ENCODE measurements at regions not wholly inside any gene's neighbourhood (a gene's known extent, or its start where the extent isn't known, plus 50 kb on each side); places are given as distances from the start of the nearest gene placed in this dataset.

DNA sequence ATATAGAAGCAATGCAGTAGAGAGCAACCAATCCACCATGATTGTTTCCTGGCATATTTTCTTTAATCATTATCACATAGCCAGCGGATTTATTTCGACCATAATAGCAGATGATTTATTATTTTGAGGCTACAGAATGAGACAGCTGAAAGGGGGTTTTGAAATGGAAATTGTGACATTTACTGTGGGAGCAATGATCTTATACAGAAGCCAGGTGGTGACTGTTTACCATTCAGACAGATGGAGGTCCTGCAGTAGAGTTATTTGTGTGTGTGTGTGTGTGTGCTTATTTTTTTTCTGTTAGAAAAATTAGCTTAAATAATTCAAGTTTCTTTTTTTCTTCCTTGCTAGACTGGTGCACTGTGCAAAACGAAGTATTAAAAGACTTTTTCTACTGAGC lies 1784.5 kb downstream of the MRPL39 start:
- no peaks in the 10 kb centered on the region for H4K20me1 ChIP-seq (ENCODE audit: control insufficient read depth, extremely low read depth, insufficient read depth, low read length)
- H3K9ac ChIP-seq (ENCODE audit: control insufficient read depth, extremely low read depth, insufficient read depth, low read length): no peak overlapping the region
- no peaks in the 10 kb centered on the region for H3K79me2 ChIP-seq (ENCODE audit: control insufficient read depth, insufficient read depth, low read length)
- DNase-seq (ENCODE audit: low read depth, low spot score) (no peak), FAIRE-seq (no peak)
- no peaks in the 10 kb centered on the region for H3K36me3 ChIP-seq (ENCODE audit: control insufficient read depth in 2 of 2, extremely low read depth in 1 of 2, insufficient read depth in 2 of 2, low read length in 2 of 2)
- no peaks in the 10 kb centered on the region for H3K9me3 ChIP-seq (ENCODE audit: control insufficient read depth, low read depth, low read length)
- no peak overlapping the region for H3K4me2 ChIP-seq (ENCODE audit: control insufficient read depth, extremely low read depth, insufficient read depth, low read depth, low read length)
- H3K4me3 ChIP-seq (ENCODE audit: control insufficient read depth in 2 of 3, extremely low read depth in 1 of 3, insufficient read depth in 2 of 3, low read depth in 1 of 3, low read length in 3 of 3): no peak overlapping the region
- no peak overlapping the region for H2AFZ ChIP-seq (ENCODE audit: control insufficient read depth, low read length)
- H3K27ac ChIP-seq (ENCODE audit: control insufficient read depth, insufficient read depth, low read length): no peak overlapping the region
- no peaks in the 10 kb centered on the region for H3K4me1 ChIP-seq (ENCODE audit: control insufficient read depth, extremely low read depth, insufficient read depth, low read length)
- no peaks in the 10 kb centered on the region for H3K27me3 ChIP-seq (ENCODE audit: control insufficient read depth, extremely low read depth, insufficient read depth, low read length)
- dilution Hi-C loops (cut with MboI; ENCODE audit: extremely low pct_ligation_motif_present, low sequenced_read_pairs): no loop called here
- TF ChIP-seq, protein P1, sequence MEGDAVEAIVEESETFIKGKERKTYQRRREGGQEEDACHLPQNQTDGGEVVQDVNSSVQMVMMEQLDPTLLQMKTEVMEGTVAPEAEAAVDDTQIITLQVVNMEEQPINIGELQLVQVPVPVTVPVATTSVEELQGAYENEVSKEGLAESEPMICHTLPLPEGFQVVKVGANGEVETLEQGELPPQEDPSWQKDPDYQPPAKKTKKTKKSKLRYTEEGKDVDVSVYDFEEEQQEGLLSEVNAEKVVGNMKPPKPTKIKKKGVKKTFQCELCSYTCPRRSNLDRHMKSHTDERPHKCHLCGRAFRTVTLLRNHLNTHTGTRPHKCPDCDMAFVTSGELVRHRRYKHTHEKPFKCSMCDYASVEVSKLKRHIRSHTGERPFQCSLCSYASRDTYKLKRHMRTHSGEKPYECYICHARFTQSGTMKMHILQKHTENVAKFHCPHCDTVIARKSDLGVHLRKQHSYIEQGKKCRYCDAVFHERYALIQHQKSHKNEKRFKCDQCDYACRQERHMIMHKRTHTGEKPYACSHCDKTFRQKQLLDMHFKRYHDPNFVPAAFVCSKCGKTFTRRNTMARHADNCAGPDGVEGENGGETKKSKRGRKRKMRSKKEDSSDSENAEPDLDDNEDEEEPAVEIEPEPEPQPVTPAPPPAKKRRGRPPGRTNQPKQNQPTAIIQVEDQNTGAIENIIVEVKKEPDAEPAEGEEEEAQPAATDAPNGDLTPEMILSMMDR (optimal IDR thresholded peaks at IDR 0.05 in 1 of 3, IDR thresholded peaks at IDR 0.05 in 1 of 3, conservative IDR thresholded peaks at IDR 0.05 in 1 of 3; ENCODE audit: extremely low read depth in 1 of 3, insufficient read depth in 2 of 3, low read length in 3 of 3): no peak
- TF ChIP-seq EZH2 (IDR thresholded peaks at IDR 0.05; ENCODE audit: low read length): no peak
- H3K9me1 ChIP-seq (ENCODE audit: control insufficient read depth, extremely low read depth, insufficient read depth, low read length): no peaks in the 10 kb centered on the region

DNA sequence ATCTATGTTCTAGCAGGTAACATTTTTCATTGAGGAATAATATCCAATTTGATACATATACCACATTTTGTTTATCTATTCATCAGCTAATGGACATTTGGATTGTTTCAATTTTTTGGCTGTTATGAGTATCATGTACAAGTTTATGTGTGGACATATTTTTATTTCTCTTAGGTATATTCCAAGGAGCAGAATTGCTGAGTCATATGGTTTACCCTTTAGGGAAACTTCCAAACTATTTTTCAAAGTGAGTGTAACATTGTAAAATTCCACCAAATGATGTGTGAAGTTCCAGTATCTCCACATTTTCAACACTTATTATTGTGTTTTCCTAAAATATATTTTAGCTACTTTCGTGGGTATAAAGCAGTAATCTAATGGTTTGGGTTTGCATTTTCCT lies 1789.9 kb downstream of the MRPL39 start:
- TF ChIP-seq, protein P1 (optimal IDR thresholded peaks at IDR 0.05 in 1 of 3, IDR thresholded peaks at IDR 0.05 in 1 of 3, conservative IDR thresholded peaks at IDR 0.05 in 1 of 3; ENCODE audit: extremely low read depth in 1 of 3, insufficient read depth in 2 of 3, low read length in 3 of 3): no peak
- Histone ChIP-seq H2AFZ (ENCODE audit: control insufficient read depth, low read length) (no peak overlapping the region), H3K27ac (ENCODE audit: control insufficient read depth, insufficient read depth, low read length) (no peak overlapping the region), H3K4me2 (ENCODE audit: control insufficient read depth, extremely low read depth, insufficient read depth, low read depth, low read length) (no peak overlapping the region), H3K9ac (ENCODE audit: control insufficient read depth, extremely low read depth, insufficient read depth, low read length) (no peak overlapping the region), H3K27me3 (ENCODE audit: control insufficient read depth, extremely low read depth, insufficient read depth, low read length) (no peaks in the 10 kb centered on the region), H3K4me3 (ENCODE audit: control insufficient read depth in 2 of 3, extremely low read depth in 1 of 3, insufficient read depth in 2 of 3, low read depth in 1 of 3, low read length in 3 of 3) (no peak overlapping the region), H3K4me1 (ENCODE audit: control insufficient read depth, extremely low read depth, insufficient read depth, low read length) (no peaks in the 10 kb centered on the region), H3K36me3 (ENCODE audit: control insufficient read depth in 2 of 2, extremely low read depth in 1 of 2, insufficient read depth in 2 of 2, low read length in 2 of 2) (no peaks in the 10 kb centered on the region), H3K79me2 (ENCODE audit: control insufficient read depth, insufficient read depth, low read length) (no peaks in the 10 kb centered on the region), H3K9me3 (ENCODE audit: control insufficient read depth, low read depth, low read length) (peaks cover 4% of the 10 kb centered on the region), H4K20me1 (ENCODE audit: control insufficient read depth, extremely low read depth, insufficient read depth, low read length) (no peaks in the 10 kb centered on the region), H3K9me1 (ENCODE audit: control insufficient read depth, extremely low read depth, insufficient read depth, low read length) (no peaks in the 10 kb centered on the region)
- FAIRE-seq (no peak), DNase-seq (ENCODE audit: low read depth, low spot score) (no peak)
- dilution Hi-C loops (cut with MboI; ENCODE audit: extremely low pct_ligation_motif_present, low sequenced_read_pairs): no loop called here

Measured in keratinocyte (primary cell).